ENCODE measurements at regions not wholly inside any gene's neighbourhood (a gene's known extent, or its start where the extent isn't known, plus 50 kb on each side); places are given as distances from the start of the nearest gene placed in this dataset.
"Not testable (repeated sequence)": the region's sequence is repeated elsewhere in the genome, so short reads cannot be mapped to it uniquely, and the experiment has no call there.

DNA sequence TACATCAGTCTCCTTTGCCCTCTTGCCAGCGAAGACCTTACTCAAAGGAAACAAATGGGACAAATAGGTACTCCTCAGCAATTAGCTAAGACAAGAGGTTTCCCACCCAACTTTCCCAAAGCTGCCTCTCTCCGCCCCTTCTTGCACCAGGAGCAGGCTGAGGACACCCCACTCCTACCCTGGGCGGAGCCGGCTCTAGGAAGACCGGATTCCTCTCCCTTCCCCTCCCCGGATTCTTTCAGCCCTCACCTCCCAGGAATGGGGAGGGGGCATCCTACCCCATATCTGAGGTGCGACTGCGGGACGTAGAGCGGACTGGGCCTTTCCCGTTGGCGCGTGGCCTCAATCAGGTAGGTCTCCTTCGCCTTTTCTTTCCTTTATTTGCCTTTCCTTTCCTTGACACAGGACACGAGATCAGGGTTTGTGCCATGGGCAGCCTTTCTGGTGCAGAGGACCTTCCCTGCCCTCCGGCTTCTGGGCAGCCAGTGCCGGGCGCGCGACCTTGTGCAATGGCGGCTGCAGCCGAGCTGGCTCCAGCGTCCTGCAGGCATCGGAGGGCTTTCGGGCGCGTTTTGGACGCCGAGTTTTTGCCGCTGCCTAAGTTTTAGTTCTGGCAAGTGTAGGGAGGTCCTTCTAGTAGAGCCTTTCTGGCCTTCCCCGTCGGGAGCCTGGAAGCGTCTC is 279.9 kb downstream of the PLS3 start:
- FAIRE-seq; DNase-seq (ENCODE audit: insufficient read length): not testable (repeated sequence)

DNA sequence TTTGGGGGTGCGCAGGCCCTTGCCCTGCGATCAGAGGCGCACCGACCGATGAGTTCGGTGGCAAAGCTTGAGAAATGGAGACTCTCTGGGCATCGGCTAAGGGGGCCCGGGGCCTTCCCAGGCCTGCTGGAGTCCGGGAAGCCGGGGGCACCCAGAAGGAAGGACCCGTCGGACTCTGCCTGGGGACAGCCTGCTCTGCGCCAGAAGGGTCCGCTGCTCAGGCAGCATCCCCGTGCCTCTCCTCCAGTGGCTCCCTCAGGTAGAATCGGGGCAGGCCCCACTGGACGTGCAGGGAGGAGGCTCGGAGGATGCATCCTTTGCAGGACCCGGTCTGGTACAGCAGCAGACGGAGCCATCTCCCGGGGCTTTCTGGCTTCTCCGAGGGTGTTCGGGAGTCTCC is 290.0 kb downstream of the PLS3 start:
- not testable (repeated sequence) for DNase-seq (ENCODE audit: insufficient read length); FAIRE-seq

DNA sequence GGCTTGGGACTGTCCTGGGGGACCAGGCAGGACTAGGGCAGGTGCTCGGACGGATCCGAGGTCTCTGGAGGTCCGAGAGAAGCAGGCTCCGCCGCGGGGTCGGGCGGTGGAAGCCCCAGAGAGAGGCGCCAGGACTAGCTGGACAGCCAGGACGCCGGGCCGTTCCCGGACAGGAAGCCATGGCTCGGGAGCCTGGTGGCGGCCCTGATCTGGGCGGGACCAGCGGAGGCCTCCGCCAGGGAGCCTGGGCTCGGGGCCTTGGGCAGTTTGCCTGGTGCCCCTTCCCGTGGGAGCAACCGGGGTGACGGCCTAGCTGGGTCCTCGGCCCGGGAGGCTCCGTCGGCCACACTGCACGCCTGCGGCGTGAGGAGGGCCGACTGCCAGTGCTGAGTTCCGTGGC is 292.3 kb downstream of the PLS3 start:
- FAIRE-seq; DNase-seq (ENCODE audit: insufficient read length): not testable (repeated sequence)

DNA sequence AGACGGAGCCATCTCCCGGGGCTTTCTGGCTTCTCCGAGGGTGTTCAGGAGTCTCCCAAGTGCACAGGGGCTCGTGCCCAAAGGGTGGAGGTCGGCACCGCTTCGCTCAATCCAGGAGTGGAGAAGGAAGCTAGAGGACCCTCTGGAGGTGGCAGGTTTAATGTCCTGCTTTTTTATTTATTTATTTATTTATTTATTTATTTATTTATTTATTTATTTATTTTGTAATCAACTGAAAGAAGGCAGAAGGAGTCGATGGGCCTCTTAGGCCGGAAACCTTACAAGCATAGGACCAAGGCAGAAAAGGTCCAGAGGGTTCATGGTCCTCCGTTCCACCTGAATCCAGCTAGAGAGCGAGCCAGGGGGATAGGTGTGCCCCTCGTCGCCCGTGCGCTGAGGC is 289.4 kb upstream of the AGTR2 start:
- not testable (repeated sequence) for FAIRE-seq; DNase-seq (ENCODE audit: insufficient read length)

DNA sequence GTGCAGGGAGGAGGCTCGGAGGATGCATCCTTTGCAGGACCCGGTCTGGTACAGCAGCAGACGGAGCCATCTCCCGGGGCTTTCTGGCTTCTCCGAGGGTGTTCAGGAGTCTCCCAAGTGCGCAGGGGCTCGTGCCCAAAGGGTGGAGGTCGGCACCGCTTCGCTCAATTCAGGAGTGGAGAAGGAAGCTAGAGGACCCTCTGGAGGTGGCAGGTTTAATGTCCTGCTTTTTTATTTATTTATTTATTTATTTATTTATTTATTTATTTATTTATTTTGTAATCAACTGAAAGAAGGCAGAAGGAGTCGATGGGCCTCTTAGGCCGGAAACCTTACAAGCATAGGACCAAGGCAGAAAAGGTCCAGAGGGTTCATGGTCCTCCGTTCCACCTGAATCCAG is 286.4 kb upstream of the AGTR2 start:
- FAIRE-seq; DNase-seq (ENCODE audit: insufficient read length): not testable (repeated sequence)

DNA sequence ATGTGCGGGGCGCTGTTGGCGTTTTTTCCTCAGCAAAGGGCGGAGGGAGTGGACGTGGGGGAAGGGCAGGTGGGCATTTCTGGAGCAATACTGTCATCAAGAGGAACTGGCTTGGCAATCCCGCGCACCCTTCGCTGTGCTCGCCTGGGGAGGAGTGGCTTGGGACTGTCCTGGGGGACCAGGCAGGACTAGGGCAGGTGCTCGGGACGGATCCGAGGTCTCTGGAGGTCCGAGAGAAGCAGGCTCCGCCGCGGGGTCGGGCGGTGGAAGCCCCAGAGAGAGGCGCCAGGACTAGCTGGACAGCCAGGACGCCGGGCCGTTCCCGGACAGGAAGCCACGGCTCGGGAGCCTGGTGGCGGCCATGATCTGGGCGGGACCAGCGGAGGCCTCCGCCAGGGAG is 282.5 kb upstream of the AGTR2 start:
- not testable (repeated sequence) for FAIRE-seq; DNase-seq (ENCODE audit: insufficient read length)

DNA sequence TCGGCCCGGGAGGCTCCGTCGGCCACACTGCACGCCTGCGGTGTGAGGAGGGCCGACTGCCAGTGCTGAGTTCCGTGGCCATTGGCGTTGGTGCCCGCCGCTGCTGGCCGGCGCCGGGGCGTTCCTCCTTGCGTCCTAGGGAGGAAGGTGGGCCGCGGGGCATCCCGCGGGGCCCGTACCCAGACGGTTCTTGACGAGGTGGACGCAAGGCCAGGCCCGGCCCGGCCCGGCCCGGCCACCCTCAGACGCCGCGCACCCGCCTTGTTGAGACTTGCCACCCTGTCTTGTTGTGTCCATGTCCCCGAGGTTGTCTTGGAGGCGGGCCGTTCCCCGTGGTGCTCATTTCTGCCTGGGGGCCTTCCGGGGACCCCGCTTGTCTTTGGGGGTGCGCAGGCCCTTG is 282.0 kb upstream of the AGTR2 start:
- FAIRE-seq = peak; percentile 100
- DNase-seq (ENCODE audit: insufficient read length) = not testable (repeated sequence)

DNA sequence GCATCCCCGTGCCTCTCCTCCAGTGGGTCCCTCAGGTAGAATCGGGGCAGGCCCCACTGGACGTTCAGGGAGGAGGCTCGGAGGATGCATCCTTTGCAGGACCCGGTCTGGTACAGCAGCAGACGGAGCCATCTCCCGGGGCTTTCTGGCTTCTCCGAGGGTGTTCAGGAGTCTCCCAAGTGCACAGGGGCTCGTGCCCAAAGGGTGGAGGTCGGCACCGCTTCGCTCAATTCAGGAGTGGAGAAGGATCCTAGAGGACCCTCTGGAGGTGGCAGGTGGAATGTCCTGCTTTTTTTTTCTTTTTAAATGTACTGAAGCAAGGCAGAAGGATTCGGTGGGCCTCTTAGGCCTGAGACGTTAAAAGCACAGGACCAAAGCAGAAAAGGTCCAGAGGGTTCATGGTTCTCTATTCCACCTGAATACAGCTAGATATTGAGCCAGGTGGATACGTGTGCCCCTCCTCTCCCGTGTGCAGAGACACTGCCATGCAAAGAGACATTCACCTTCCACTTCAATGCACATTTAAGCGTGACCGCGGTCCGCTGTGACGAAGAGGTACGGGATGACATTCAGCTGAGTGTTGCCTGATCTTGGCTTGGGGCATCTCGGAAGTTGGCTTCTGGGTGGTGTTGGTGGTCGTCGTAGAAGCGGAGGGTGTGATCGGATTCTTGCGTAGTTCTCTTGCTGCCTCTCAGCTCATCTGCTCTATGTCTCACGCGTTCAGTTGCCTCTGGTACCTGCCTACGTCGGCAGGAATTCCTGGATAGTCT is 281.2 kb upstream of the AGTR2 start:
- no peak for FAIRE-seq
- DNase-seq (ENCODE audit: insufficient read length) = no peak
- TF ChIP-seq POLR2AphosphoS5 (IDR thresholded peaks at IDR 0.05; ENCODE audit: low read depth, low read length) (no peak), POLR2A (IDR thresholded peaks at IDR 0.05; ENCODE audit: low read depth, low read length) (no peak), TAF1 (IDR thresholded peaks at IDR 0.05; ENCODE audit: borderline replicate concordance, low read depth, low read length) (no peak)

DNA sequence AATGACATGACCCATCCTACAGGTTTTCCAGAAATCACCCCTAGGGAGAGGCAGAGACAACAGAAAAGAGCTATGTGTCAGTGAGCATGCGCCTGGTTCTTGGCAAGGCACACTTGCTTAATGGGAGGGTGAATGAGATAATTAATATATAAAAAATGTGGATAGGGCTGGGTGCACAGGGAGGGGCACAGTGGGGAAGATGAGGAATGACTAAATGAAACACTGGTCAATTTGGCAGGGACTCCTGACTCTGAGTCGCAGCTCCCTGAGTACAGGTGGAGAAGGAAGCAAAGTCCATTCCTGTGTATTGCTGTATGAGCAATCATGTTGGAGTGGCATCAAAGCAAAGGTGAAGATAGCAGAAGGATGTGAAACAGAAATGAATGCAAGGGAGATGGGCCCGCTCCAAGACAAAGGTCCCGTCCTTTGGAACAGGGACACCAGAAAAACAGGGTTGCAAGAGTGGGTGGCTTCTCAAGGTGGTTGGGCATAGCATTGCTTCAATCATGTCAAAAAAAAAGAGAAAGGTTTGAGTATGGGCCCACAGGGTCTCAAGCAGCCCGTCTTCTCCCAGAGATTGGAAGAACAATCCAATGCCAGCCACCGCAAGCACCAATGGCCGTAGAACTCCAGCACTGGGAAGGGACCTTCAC is 278.4 kb upstream of the AGTR2 start:
- TF ChIP-seq POLR2AphosphoS5 (IDR thresholded peaks at IDR 0.05; ENCODE audit: low read depth, low read length) (no peak), POLR2A (IDR thresholded peaks at IDR 0.05; ENCODE audit: low read depth, low read length) (no peak), TAF1 (IDR thresholded peaks at IDR 0.05; ENCODE audit: borderline replicate concordance, low read depth, low read length) (no peak)
- no peak for FAIRE-seq
- no peak for DNase-seq (ENCODE audit: insufficient read length)

DNA sequence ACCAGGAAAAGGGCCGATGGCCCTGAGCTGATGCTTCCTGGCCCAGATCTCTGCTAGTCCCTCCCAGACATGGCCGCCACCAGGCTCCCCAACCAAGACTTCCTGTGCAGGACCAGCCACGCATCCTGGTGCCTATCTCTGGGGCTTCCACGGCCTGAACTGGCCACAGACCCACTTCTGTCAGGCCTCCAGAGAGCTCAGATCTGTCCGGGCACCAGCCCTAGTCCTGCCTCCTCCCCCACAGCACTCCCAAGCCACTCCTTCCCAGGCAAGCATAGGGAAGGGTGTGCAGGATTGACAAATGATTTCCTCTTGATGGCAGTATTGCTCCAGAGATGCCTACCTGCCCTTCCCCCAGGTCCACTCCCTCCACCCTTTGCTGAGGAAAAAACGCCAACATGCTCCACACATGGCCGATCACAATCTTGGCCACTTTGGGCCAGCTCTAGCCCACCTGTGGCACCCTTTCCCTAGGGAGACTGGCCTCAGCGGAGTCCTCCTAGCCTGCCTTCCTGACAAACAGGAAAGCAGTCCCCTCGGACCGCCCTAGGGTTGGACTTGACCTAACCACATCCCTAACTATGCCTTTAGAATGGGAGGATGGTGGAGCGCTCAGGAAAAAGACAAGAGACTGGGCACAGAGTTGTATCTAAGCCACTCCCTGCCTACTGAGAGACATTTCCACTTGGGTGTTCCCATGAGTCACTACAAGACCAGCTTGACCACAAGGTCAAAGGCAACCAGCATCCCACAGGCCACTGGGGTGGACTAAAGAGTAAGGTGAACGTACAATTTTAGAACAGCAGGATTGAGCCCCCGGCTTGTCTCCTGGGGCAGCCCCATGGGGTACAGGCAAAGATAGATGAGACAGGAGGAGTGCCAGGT is 277.5 kb upstream of the AGTR2 start:
- no peak for DNase-seq (ENCODE audit: insufficient read length)
- TF ChIP-seq TAF1 (IDR thresholded peaks at IDR 0.05; ENCODE audit: borderline replicate concordance, low read depth, low read length) (no peak), POLR2A (IDR thresholded peaks at IDR 0.05; ENCODE audit: low read depth, low read length) (no peak), POLR2AphosphoS5 (IDR thresholded peaks at IDR 0.05; ENCODE audit: low read depth, low read length) (no peak)
- peak; percentile 96 for FAIRE-seq

DNA sequence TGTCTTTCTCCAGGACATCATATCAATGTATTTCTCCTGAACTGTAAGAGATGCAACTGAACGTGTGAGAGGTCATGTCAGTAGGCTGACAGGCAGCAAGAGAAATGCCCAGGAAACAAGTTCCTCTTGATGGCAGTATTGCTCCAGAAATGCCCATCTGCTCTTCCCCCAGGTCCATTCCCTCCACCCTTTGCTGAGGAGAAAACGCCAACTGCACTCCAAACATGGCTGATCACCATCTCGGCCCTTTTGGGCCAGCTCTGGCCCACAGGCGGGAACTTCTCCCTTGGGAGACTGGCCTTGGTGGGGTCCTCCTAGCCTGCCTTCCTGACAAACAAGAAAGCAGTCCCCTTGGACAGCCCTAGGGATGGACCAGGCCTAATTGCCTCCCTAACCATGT is 276.5 kb upstream of the AGTR2 start:
- TF ChIP-seq POLR2AphosphoS5 (IDR thresholded peaks at IDR 0.05; ENCODE audit: low read depth, low read length) = no peak
- TF ChIP-seq TAF1 (IDR thresholded peaks at IDR 0.05; ENCODE audit: borderline replicate concordance, low read depth, low read length) = no peak
- no peak for TF ChIP-seq POLR2A (IDR thresholded peaks at IDR 0.05; ENCODE audit: low read depth, low read length)
- DNase-seq (ENCODE audit: insufficient read length) (no peak), FAIRE-seq (peak; percentile 84)

DNA sequence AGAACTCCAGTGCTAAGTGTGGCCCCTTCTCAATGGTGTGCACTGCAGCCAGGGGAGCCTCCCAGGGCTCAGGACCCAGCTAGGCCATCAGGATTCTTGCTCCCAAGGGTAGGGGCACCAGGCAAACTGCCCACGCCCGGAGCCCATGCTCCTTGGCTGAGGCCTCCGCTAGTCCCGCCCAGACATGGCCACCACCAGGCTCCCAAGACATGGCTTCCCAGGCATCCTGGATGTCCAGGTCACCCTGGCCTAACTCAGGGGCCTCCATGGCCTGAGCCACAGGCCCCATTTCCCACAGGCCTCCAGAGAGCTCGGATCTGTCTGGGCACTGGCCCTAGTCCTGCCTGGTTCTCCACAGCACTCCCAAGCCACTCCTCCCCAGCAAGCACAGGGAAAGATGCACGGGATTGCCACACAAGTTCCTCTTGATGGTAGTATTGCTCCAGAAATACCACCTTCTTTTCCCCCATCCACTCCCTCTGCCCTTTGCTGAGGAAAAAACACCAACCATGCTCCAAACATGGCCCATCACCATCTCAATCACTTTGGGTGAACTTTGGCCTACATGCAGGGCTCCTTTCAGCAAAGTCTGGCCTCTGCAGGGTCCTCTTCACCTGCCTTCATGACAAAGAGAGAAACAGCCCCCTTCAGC is 274.7 kb upstream of the AGTR2 start:
- FAIRE-seq (no peak), DNase-seq (ENCODE audit: insufficient read length) (no peak)
- TF ChIP-seq POLR2AphosphoS5 (IDR thresholded peaks at IDR 0.05; ENCODE audit: low read depth, low read length) (no peak), TAF1 (IDR thresholded peaks at IDR 0.05; ENCODE audit: borderline replicate concordance, low read depth, low read length) (no peak), POLR2A (IDR thresholded peaks at IDR 0.05; ENCODE audit: low read depth, low read length) (no peak)

Measured in GM12892 (cell line).